ENCODE measurements at regions not wholly inside any gene's neighbourhood (a gene's known extent, or its start where the extent isn't known, plus 50 kb on each side); places are given as distances from the start of the nearest gene placed in this dataset.

DNA sequence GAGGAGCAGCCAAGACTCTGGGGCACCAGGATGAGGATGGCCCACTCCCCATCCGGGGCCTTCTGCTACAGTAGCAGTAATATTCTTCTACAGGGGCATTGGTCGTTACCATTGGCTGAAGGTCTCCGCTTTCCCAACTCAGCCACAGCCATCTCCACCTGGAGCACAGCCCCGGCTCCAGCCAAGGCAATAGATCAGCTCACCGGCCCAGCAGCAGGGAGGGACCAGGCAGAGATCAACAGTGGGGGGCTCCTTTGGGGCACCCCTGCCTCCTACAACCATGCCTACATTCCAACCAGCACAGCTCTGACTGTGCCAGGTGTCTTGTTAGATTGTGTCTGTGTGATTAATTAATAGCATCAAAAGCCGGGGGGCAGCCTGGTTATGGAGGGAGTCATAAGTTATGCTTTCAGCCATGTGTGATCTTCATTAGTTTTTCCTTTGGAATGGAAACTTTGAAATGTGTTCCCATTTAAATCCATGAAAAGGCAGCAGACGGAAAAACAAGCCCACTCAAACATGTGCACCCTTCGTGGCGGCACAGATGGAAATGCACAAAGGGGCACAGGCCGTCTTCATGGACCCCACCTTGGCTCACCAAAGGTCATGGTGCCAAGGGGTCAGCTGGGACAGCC lies 68.6 kb upstream of the BZW1 start:
- no peaks in the 10 kb centered on the region for H3K9me3 Mint-ChIP-seq
- Histone ChIP-seq H3K36me3 (ENCODE audit: control insufficient read depth in 2 of 3, insufficient read depth in 3 of 3, low read length in 3 of 3) (no peaks in the 10 kb centered on the region), H3K27me3 (ENCODE audit: control insufficient read depth in 2 of 2, insufficient read depth in 2 of 2, low read length in 2 of 2) (no peaks in the 10 kb centered on the region), H3K9me3 (ENCODE audit: control insufficient read depth in 2 of 3, low read length in 3 of 3) (no peaks in the 10 kb centered on the region), H3K27ac (ENCODE audit: low read depth, low read length) (no peak overlapping the region), H3K4me1 (ENCODE audit: control insufficient read depth in 2 of 2, insufficient read depth in 2 of 2, low read length in 2 of 2) (no peaks in the 10 kb centered on the region), H3K4me3 (ENCODE audit: low read length) (no peak overlapping the region)
- intact Hi-C loops (cut with micrococcal nuclease): no loop called here
- no peak overlapping the region for H3K4me3 Mint-ChIP-seq
- H3K4me1 Mint-ChIP-seq: no peaks in the 10 kb centered on the region
- H3K27me3 Mint-ChIP-seq: peaks cover 0 to 2% (median 0%) of the 10 kb centered on the region in 5 donors
- no peak for ATAC-seq
- no peak overlapping the region for H3K27ac Mint-ChIP-seq
- DNase-seq: no peak
- CTCF ChIA-PET: no interaction called here
- POLR2A ChIA-PET: no interaction called here
- no peaks in the 10 kb centered on the region for H3K36me3 Mint-ChIP-seq

DNA sequence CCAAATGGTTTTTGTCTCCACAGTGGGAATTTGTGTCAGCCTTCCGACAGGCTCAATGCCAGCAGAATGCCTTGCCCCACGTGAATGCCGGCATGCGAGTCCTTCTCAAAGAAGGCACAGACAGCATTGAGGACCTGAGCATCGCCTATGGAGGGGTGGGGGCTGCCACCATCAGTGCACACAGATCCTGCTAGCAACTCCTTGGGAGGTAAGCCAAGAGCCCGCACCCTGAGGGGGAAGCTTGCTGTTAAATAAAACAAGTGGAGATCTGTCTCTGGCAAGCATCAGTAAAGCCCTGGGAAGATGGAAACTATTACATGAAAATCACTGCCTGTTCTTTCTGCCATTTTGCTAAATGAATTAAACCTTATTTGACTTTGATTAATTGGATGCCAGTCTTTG lies 67.5 kb upstream of the BZW1 start:
- ChIA-PET CTCF (no interaction called here), POLR2A (interaction anchor here (0.5 kb wide), 1 partner anchor 59 kb away, joined by 4 read pairs; no protein-coding TSS in a partner anchor)
- Histone ChIP-seq H3K27ac (ENCODE audit: low read depth, low read length) (no peak overlapping the region), H3K9me3 (ENCODE audit: control insufficient read depth in 2 of 3, low read length in 3 of 3) (no peaks in the 10 kb centered on the region), H3K36me3 (ENCODE audit: control insufficient read depth in 2 of 3, insufficient read depth in 3 of 3, low read length in 3 of 3) (no peaks in the 10 kb centered on the region), H3K27me3 (ENCODE audit: control insufficient read depth in 2 of 2, insufficient read depth in 2 of 2, low read length in 2 of 2) (no peaks in the 10 kb centered on the region), H3K4me3 (ENCODE audit: low read length) (no peak overlapping the region), H3K4me1 (ENCODE audit: control insufficient read depth in 2 of 2, insufficient read depth in 2 of 2, low read length in 2 of 2) (no peaks in the 10 kb centered on the region)
- no peaks in the 10 kb centered on the region for H3K4me1 Mint-ChIP-seq
- no peak overlapping the region for H3K4me3 Mint-ChIP-seq
- peaks cover 0 to 4% (median 2%) of the 10 kb centered on the region in 5 donors for H3K27me3 Mint-ChIP-seq
- ATAC-seq (no peak), DNase-seq (no peak)
- H3K27ac Mint-ChIP-seq: no peak overlapping the region
- peaks cover 0 to 3% (median 0%) of the 10 kb centered on the region in 11 donors for H3K9me3 Mint-ChIP-seq
- intact Hi-C loops (cut with micrococcal nuclease): no loop called here
- H3K36me3 Mint-ChIP-seq: no peaks in the 10 kb centered on the region

DNA sequence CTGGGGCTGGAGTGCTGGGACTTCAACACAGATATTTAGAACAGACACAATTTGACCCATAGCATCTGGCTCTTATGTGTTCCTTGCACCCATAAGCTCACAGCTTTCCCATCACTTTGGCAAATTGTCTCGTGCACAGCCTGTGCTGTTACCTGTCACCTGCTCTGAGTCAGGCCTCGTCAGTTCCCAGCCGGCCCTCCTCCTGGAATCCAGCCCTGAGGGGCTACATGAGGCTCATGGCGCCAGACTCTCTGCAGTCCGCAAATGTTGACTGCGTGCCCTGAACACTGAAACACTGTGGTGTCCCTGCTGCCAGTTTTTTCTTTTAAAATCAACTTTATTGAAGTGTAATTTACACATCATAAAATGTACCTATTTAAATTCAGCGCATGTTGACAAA lies 65.4 kb upstream of the BZW1 start:
- Histone ChIP-seq H3K4me1 (ENCODE audit: control insufficient read depth in 2 of 2, insufficient read depth in 2 of 2, low read length in 2 of 2) (no peaks in the 10 kb centered on the region), H3K27me3 (ENCODE audit: control insufficient read depth in 2 of 2, insufficient read depth in 2 of 2, low read length in 2 of 2) (no peaks in the 10 kb centered on the region), H3K36me3 (ENCODE audit: control insufficient read depth in 2 of 3, insufficient read depth in 3 of 3, low read length in 3 of 3) (no peaks in the 10 kb centered on the region), H3K9me3 (ENCODE audit: control insufficient read depth in 2 of 3, low read length in 3 of 3) (no peaks in the 10 kb centered on the region), H3K27ac (ENCODE audit: low read depth, low read length) (no peak overlapping the region), H3K4me3 (ENCODE audit: low read length) (no peak overlapping the region)
- DNase-seq (no peak), ATAC-seq (no peak)
- intact Hi-C loops (cut with micrococcal nuclease): no loop called here
- ChIA-PET CTCF (interaction anchor here (0.8 kb wide), 1 partner anchor 15 kb away, joined by 4 read pairs; no protein-coding TSS in a partner anchor), POLR2A (interaction anchor here (0.6 kb wide), 1 partner anchor 22 kb away, joined by 3 read pairs; no protein-coding TSS in a partner anchor)
- Mint-ChIP-seq H3K27ac (no peak overlapping the region), H3K9me3 (peaks cover 0 to 3% (median 0%) of the 10 kb centered on the region in 11 donors), H3K4me1 (no peaks in the 10 kb centered on the region), H3K36me3 (no peaks in the 10 kb centered on the region), H3K4me3 (no peak overlapping the region), H3K27me3 (peaks cover 0 to 9% (median 4%) of the 10 kb centered on the region in 5 donors)

DNA sequence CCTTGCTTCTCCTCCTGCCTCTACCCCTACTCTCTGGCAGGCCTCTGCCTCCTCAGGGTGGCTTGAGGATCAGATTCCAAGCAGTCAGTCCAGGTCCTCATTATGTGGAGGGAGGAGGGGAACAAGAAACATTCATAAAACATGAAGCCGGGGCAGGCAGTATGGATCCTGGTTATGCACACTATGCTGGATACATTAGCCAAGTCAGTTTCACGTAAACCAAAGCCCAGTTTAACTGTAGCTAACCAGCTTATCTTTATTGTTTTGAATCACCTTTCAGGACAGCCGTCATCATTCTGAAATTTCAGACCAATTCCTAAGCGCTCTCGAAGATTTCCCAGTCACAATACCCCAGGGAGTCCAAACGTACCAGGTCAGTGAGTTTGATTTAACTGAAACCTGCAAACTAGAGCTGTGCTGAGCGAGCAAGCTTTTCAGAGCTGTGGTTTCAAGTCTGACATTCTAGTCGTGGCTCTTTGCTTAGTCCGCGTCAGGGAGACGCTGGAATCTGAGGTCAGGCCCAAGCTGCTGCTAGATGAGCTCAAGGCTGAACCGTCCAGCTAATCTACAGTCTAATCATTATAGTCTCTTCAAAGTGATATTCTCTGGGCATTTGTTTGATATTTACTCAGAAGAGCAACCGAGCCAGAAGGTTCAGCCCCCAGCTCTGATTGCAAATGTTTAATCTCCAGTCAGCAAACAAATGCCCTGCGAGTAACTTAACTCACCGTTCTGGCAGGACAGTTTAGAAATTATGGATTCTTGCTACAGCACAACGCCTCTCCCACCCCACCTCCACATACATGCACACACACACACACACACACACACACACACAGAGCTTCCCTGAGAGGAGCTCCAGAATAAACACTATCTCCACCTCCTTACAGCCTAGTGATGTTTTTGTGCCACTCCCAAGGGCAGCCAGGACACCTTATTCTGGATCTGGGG lies 63.8 kb upstream of the BZW1 start:
- intact Hi-C loops (cut with micrococcal nuclease): no loop called here
- no peaks in the 10 kb centered on the region for H3K4me1 ChIP-seq (ENCODE audit: control insufficient read depth in 2 of 2, insufficient read depth in 2 of 2, low read length in 2 of 2)
- ChIA-PET POLR2A (no interaction called here), CTCF (interaction anchor here (0.6 to 0.9 kb wide), 2 partner anchors 11 to 12 kb away, joined by 3 read pairs; no protein-coding TSS in a partner anchor)
- no peaks in the 10 kb centered on the region for H3K27me3 ChIP-seq (ENCODE audit: control insufficient read depth in 2 of 2, insufficient read depth in 2 of 2, low read length in 2 of 2)
- H3K4me3 ChIP-seq (ENCODE audit: low read length): no peak overlapping the region
- Mint-ChIP-seq H3K36me3 (no peaks in the 10 kb centered on the region), H3K27ac (peak overlapping the region in 1 of 9 donors; percentile 72), H3K4me1 (no peaks in the 10 kb centered on the region), H3K4me3 (no peak overlapping the region), H3K27me3 (peaks cover 4 to 14% (median 6%) of the 10 kb centered on the region in 5 donors), H3K9me3 (peaks cover 0 to 3% (median 0%) of the 10 kb centered on the region in 11 donors)
- no peak overlapping the region for H3K27ac ChIP-seq (ENCODE audit: low read depth, low read length)
- no peaks in the 10 kb centered on the region for H3K36me3 ChIP-seq (ENCODE audit: control insufficient read depth in 2 of 3, insufficient read depth in 3 of 3, low read length in 3 of 3)
- no peak for ATAC-seq
- no peaks in the 10 kb centered on the region for H3K9me3 ChIP-seq (ENCODE audit: control insufficient read depth in 2 of 3, low read length in 3 of 3)
- DNase-seq: no peak

DNA sequence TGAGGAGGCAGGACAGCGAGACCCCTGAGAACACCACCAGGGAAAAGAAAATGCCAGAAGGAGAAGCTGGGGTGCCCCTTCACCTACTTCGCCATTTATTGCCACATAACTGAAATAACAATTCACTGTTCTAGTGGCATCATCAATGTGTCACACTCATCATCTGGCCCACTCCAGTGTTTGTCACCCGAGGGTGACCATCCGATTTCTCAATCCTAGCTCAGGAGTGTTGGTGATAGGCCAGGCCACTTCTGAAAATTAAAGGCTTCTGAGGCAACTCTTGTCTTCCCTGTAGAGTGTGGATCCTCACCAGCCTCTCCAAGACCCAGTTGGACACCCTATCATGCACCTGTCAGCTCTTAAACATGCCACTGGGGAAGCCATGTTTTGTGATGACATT lies 62.9 kb upstream of the BZW1 start:
- peaks cover 0 to 3% (median 0%) of the 10 kb centered on the region in 11 donors for H3K9me3 Mint-ChIP-seq
- CTCF ChIA-PET: interaction anchor here (0.6 kb wide), 1 partner anchor 13 kb away, joined by 3 read pairs; no protein-coding TSS in a partner anchor
- H3K36me3 Mint-ChIP-seq: no peaks in the 10 kb centered on the region

DNA sequence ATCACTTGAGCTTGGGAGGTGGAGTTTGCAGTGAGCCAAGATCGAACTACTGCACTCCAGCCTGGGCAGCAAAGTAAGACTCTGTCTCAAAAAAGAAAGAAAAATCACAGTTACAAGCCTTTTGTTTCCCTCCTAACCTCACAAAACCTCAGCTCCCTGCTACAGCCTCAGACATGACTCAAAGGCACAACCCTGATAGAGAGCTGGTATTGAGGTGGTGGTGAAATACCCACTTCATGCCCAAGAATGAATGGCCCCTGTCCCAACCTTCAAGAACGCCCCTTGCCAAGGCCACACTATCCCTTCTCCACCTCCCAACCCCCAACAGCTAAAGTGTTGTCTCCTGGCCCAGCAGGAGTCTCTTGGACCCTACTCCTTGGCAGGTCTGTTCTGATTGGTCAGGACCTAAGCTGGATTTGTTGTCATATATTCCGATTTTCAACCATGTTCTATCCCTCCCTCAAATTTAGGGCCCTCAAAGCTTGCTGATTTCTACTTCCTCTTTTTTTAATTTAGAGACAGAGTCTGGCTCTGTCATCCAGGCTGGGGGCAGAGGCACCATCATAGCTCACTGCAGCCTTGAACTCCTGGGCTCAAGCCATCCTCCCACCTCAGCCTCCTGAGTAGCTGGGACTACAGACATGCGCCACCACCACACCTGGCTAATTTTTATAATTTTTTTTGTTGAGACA lies 61.9 kb upstream of the BZW1 start:
- Mint-ChIP-seq H3K4me3 (no peak overlapping the region), H3K9me3 (peaks cover 0 to 3% (median 0%) of the 10 kb centered on the region in 11 donors), H3K4me1 (no peaks in the 10 kb centered on the region), H3K36me3 (no peaks in the 10 kb centered on the region), H3K27me3 (peaks cover 6 to 16% (median 10%) of the 10 kb centered on the region in 5 donors), H3K27ac (no peak overlapping the region)
- ChIA-PET CTCF (no interaction called here), POLR2A (no interaction called here)
- Histone ChIP-seq H3K9me3 (ENCODE audit: control insufficient read depth in 2 of 3, low read length in 3 of 3) (no peaks in the 10 kb centered on the region), H3K4me3 (ENCODE audit: low read length) (no peak overlapping the region), H3K27me3 (ENCODE audit: control insufficient read depth in 2 of 2, insufficient read depth in 2 of 2, low read length in 2 of 2) (no peaks in the 10 kb centered on the region), H3K27ac (ENCODE audit: low read depth, low read length) (no peak overlapping the region), H3K36me3 (ENCODE audit: control insufficient read depth in 2 of 3, insufficient read depth in 3 of 3, low read length in 3 of 3) (no peaks in the 10 kb centered on the region), H3K4me1 (ENCODE audit: control insufficient read depth in 2 of 2, insufficient read depth in 2 of 2, low read length in 2 of 2) (no peaks in the 10 kb centered on the region)
- DNase-seq (no peak), ATAC-seq (no peak)
- intact Hi-C loops (cut with micrococcal nuclease): no loop called here

More for the DNA sequence above, 62.9 kb upstream of the BZW1 start:
- ATAC-seq (peak; percentile 46), DNase-seq (no peak)
- no peaks in the 10 kb centered on the region for H3K27me3 ChIP-seq (ENCODE audit: control insufficient read depth in 2 of 2, insufficient read depth in 2 of 2, low read length in 2 of 2)
- H3K27ac ChIP-seq (ENCODE audit: low read depth, low read length): no peak overlapping the region
- H3K9me3 ChIP-seq (ENCODE audit: control insufficient read depth in 2 of 3, low read length in 3 of 3): no peaks in the 10 kb centered on the region
- peaks cover 4 to 14% (median 6%) of the 10 kb centered on the region in 5 donors for H3K27me3 Mint-ChIP-seq
- intact Hi-C loops (cut with micrococcal nuclease): no loop called here
- no peaks in the 10 kb centered on the region for H3K36me3 ChIP-seq (ENCODE audit: control insufficient read depth in 2 of 3, insufficient read depth in 3 of 3, low read length in 3 of 3)
- POLR2A ChIA-PET: no interaction called here
- no peak overlapping the region for H3K4me3 ChIP-seq (ENCODE audit: low read length)
- no peak overlapping the region for H3K4me3 Mint-ChIP-seq
- no peak overlapping the region for H3K27ac Mint-ChIP-seq
- no peaks in the 10 kb centered on the region for H3K4me1 Mint-ChIP-seq
- no peaks in the 10 kb centered on the region for H3K4me1 ChIP-seq (ENCODE audit: control insufficient read depth in 2 of 2, insufficient read depth in 2 of 2, low read length in 2 of 2)
